ENCODE measurements at regions not wholly inside any gene's neighbourhood (a gene's known extent, or its start where the extent isn't known, plus 50 kb on each side); places are given as distances from the start of the nearest gene placed in this dataset.

GRCh38 chr11:13104619-13105236, 95.6 kb downstream of the RASSF10 start:
- DNase-seq (ENCODE audit: low read depth in 2 of 2): no peak

GRCh38 chr11:13105237-13105844, 96.2 kb downstream of the RASSF10 start:
- DNase-seq (ENCODE audit: low read depth in 2 of 2): no peak

GRCh38 chr11:13107544-13108044, 98.5 kb downstream of the RASSF10 start:
- DNase-seq (ENCODE audit: low read depth in 2 of 2): no peak

GRCh38 chr11:13108416-13108815, 99.3 kb downstream of the RASSF10 start:
- DNase-seq (ENCODE audit: low read depth in 2 of 2): no peak

GRCh38 chr11:13109616-13110015, 100.5 kb downstream of the RASSF10 start:
- DNase-seq (ENCODE audit: low read depth in 2 of 2): no peak

- DNase-seq (ENCODE audit: low read depth in 2 of 2): no peak
Measured at GRCh38 chr11:13110145-13110544, 101.0 kb downstream of the RASSF10 start.

GRCh38 chr11:13110929-13111812, 102.1 kb downstream of the RASSF10 start:
- DNase-seq (ENCODE audit: low read depth in 2 of 2): no peak

GRCh38 chr11:13111813-13112130, 102.7 kb downstream of the RASSF10 start:
- DNase-seq (ENCODE audit: low read depth in 2 of 2): no peak

GRCh38 chr11:13114566-13115379, 105.7 kb downstream of the RASSF10 start:
- no peak for DNase-seq (ENCODE audit: low read depth in 2 of 2)

GRCh38 chr11:13115380-13115675, 106.2 kb downstream of the RASSF10 start:
- no peak for DNase-seq (ENCODE audit: low read depth in 2 of 2)

GRCh38 chr11:13116491-13116890, 107.4 kb downstream of the RASSF10 start:
- no peak for DNase-seq (ENCODE audit: low read depth in 2 of 2)

GRCh38 chr11:13117344-13117743, 108.2 kb downstream of the RASSF10 start:
- no peak for DNase-seq (ENCODE audit: low read depth in 2 of 2)

GRCh38 chr11:13118194-13118593, 109.1 kb downstream of the RASSF10 start:
- no peak for DNase-seq (ENCODE audit: low read depth in 2 of 2)

- DNase-seq (ENCODE audit: low read depth in 2 of 2): no peak
Measured at GRCh38 chr11:13118650-13119049, 109.5 kb downstream of the RASSF10 start.

GRCh38 chr11:13119361-13119760, 110.2 kb downstream of the RASSF10 start:
- no peak for DNase-seq (ENCODE audit: low read depth in 2 of 2)

GRCh38 chr11:13119941-13120520, 110.9 kb downstream of the RASSF10 start:
- DNase-seq (ENCODE audit: low read depth in 2 of 2): no peak

- no peak for DNase-seq (ENCODE audit: low read depth in 2 of 2)
Measured at GRCh38 chr11:13120691-13121090, 111.6 kb downstream of the RASSF10 start.

GRCh38 chr11:13126430-13126829, 117.3 kb downstream of the RASSF10 start:
- no peak for DNase-seq (ENCODE audit: low read depth in 2 of 2)

GRCh38 chr11:13127161-13127560, 118.0 kb downstream of the RASSF10 start:
- no peak for DNase-seq (ENCODE audit: low read depth in 2 of 2)

- DNase-seq (ENCODE audit: low read depth in 2 of 2): no peak
Measured at GRCh38 chr11:13128354-13128753, 119.2 kb downstream of the RASSF10 start.

- no peak for DNase-seq (ENCODE audit: low read depth in 2 of 2)
Measured at GRCh38 chr11:13134066-13134465, 125.0 kb downstream of the RASSF10 start.

GRCh38 chr11:13134886-13135285, 125.8 kb downstream of the RASSF10 start:
- DNase-seq (ENCODE audit: low read depth in 2 of 2): no peak

Data from stimulated activated CD8-positive, alpha-beta memory T cell treated with anti-CD3 and anti-CD28 coated beads, Interleukin-2, amount 100 ng/mL, for 48 hours (primary cell).